ENCODE measurements at regions not wholly inside any gene's neighbourhood (a gene's known extent, or its start where the extent isn't known, plus 50 kb on each side); places are given as distances from the start of the nearest gene placed in this dataset.

GRCh38 chr11:13134066-13134465, 125.0 kb downstream of the RASSF10 start (continued):
- TF ChIP-seq TBP (IDR thresholded peaks at IDR 0.05; ENCODE audit: low read depth, low read length), result no peak
- no peak for TF ChIP-seq CHD1 (IDR thresholded peaks at IDR 0.05; ENCODE audit: low read depth, low read length)
- TF ChIP-seq EGR1 (IDR thresholded peaks at IDR 0.05; ENCODE audit: borderline replicate concordance, low read depth, low read length), result no peak
- TF ChIP-seq FOSL1 (IDR thresholded peaks at IDR 0.05; ENCODE audit: insufficient read depth, low read depth, low read length), result no peak
- TF ChIP-seq JUND (IDR thresholded peaks at IDR 0.05; ENCODE audit: low read length), result no peak
- no peak for TF ChIP-seq BCL11A (IDR thresholded peaks at IDR 0.05; ENCODE audit: low read depth in 2 of 2, low read length in 2 of 2)
- TF ChIP-seq NANOG (IDR thresholded peaks at IDR 0.05; ENCODE audit: insufficient read depth, low read depth, low read length, poor library complexity, severe bottlenecking), result no peak
